ENCODE measurements at regions not wholly inside any gene's neighbourhood (a gene's known extent, or its start where the extent isn't known, plus 50 kb on each side); places are given as distances from the start of the nearest gene placed in this dataset.

GRCh38 chr7:47218378-47219176, 363.3 kb downstream of the TNS3 start:
- no peak overlapping the region for H2BK120ac ChIP-seq (replicated peaks; ENCODE audit: low read depth, low read length)
- H3K14ac ChIP-seq (ENCODE audit: insufficient read length): no peak overlapping the region
- DNase-seq (ENCODE audit: low read depth in 1 of 2, low spot score in 2 of 2): no peak
- H2AK5ac ChIP-seq (ENCODE audit: low read depth, low read length): no peak overlapping the region
- no peak overlapping the region for H3K56ac ChIP-seq (replicated peaks; ENCODE audit: insufficient read length, low read depth, low read length)
- no peak overlapping the region for H2AFZ ChIP-seq (ENCODE audit: low read length)
- POLR2A ChIA-PET (ENCODE audit: partially characterized antibody): no interaction called here
- no peak overlapping the region for H2BK20ac ChIP-seq (ENCODE audit: low read length)
- CTCF ChIA-PET (ENCODE audit: partially characterized antibody): interaction anchor here (0.7 to 1.4 kb wide), 6 partner anchors 16 to 1331 kb away, joined by 3 to 5 read pairs (median 4); no protein-coding TSS in a partner anchor
- H2BK12ac ChIP-seq (ENCODE audit: low read depth, low read length): no peak overlapping the region
- no peaks in the 10 kb centered on the region for H3K79me1 ChIP-seq (ENCODE audit: low read depth, low read length)
- no peak overlapping the region for H3K18ac ChIP-seq (ENCODE audit: extremely low read depth, low read length)
- no peaks in the 10 kb centered on the region for H3K36me3 ChIP-seq (ENCODE audit: control insufficient read depth in 2 of 4, insufficient read depth in 4 of 4, low read length in 3 of 4)
- H3K27ac ChIP-seq (ENCODE audit: low read depth, low read length): no peak overlapping the region
- no peak overlapping the region for H2BK5ac ChIP-seq (ENCODE audit: low read depth, low read length)
- no peak overlapping the region for H4K5ac ChIP-seq (ENCODE audit: insufficient read length, low read depth, low read length)
- H3K23me2 ChIP-seq (ENCODE audit: low read depth, low read length): no peaks in the 10 kb centered on the region
- H3K27me3 ChIP-seq (replicated peaks in 1 of 4; ENCODE audit: control insufficient read depth in 3 of 4, extremely low read depth in 1 of 4, insufficient read depth in 3 of 4, low read length in 3 of 4): no peaks in the 10 kb centered on the region
- no peak overlapping the region for H4K91ac ChIP-seq (replicated peaks; ENCODE audit: insufficient read length, low read length)
- no peaks in the 10 kb centered on the region for H3K79me2 ChIP-seq (ENCODE audit: control insufficient read depth in 1 of 2, insufficient read depth in 2 of 2, low read length in 2 of 2)
- H4K20me1 ChIP-seq (replicated peaks in 1 of 2; ENCODE audit: control insufficient read depth in 1 of 2, insufficient read depth in 2 of 2, low read length in 2 of 2): no peaks in the 10 kb centered on the region
- FAIRE-seq: no peak
- no peak overlapping the region for H3K4me3 ChIP-seq (ENCODE audit: extremely low read depth in 1 of 4, insufficient read depth in 2 of 4, low read depth in 3 of 4, low read length in 4 of 4)
- no peak overlapping the region for H4K8ac ChIP-seq (ENCODE audit: extremely low read depth, insufficient read depth, low read length)
- H3K9me3 ChIP-seq (ENCODE audit: insufficient read depth in 2 of 2, low read depth in 1 of 2, low read length in 1 of 2): no peaks in the 10 kb centered on the region
- no peak overlapping the region for H3K4ac ChIP-seq (replicated peaks; ENCODE audit: insufficient read length, low read depth, low read length)
- no peak overlapping the region for H3K23ac ChIP-seq (ENCODE audit: insufficient read length)
- H3K4me1 ChIP-seq (replicated peaks in 1 of 4; ENCODE audit: control insufficient read depth in 3 of 4, insufficient read depth in 4 of 4, low read length in 3 of 4): no peaks in the 10 kb centered on the region
- WGBS, 2 experiments (ENCODE audit: extremely low coverage in 1 of 2, insufficient coverage in 1 of 2, insufficient read length in 1 of 2, insufficient replicate concordance in 2 of 2, low coverage in 1 of 2, low lambda C conversion rate in 2 of 2, missing lambda C conversion rate in 1 of 2): 83% methylated on average over 8 of the region's 9 CpGs; no CpG with 5 or more reads in 1 of the 2 experiments
- no peak overlapping the region for H3K9ac ChIP-seq (replicated peaks in 1 of 4; ENCODE audit: extremely low read depth in 1 of 4, low read depth in 3 of 4, low read length in 3 of 4)
- H3K4me2 ChIP-seq (ENCODE audit: insufficient read depth in 1 of 2, low read depth in 2 of 2, low read length in 2 of 2): no peak overlapping the region
- no peak overlapping the region for H2BK15ac ChIP-seq (ENCODE audit: low read length)
- TF ChIP-seq TEAD4 (IDR thresholded peaks at IDR 0.05; ENCODE audit: low read depth, low read length): no peak
- TF ChIP-seq FOSL1 (IDR thresholded peaks at IDR 0.05; ENCODE audit: insufficient read depth, low read depth, low read length): no peak
- no peak for TF ChIP-seq NRF1 (IDR thresholded peaks at IDR 0.05; ENCODE audit: low read depth, low read length)
- no peak for TF ChIP-seq EP300 (IDR thresholded peaks at IDR 0.05; ENCODE audit: borderline replicate concordance in 1 of 2, low read depth in 2 of 2, low read length in 2 of 2)
- TF ChIP-seq TBP (IDR thresholded peaks at IDR 0.05; ENCODE audit: low read depth, low read length): no peak
- no peak for TF ChIP-seq RFX5 (IDR thresholded peaks at IDR 0.05; ENCODE audit: borderline replicate concordance, low read depth, low read length)
- TF ChIP-seq MAX (IDR thresholded peaks at IDR 0.05): no peak
- TF ChIP-seq JUND (IDR thresholded peaks at IDR 0.05; ENCODE audit: low read length): no peak
- no peak for TF ChIP-seq SIRT6 (IDR thresholded peaks at IDR 0.05; ENCODE audit: low read length)
- TF ChIP-seq GTF2F1 (IDR thresholded peaks at IDR 0.05; ENCODE audit: borderline replicate concordance, low read depth, low read length): no peak
- no peak for TF ChIP-seq CTBP2 (IDR thresholded peaks at IDR 0.05; ENCODE audit: borderline replicate concordance, insufficient read depth, insufficient read length, low read length)

All from H1 (cell line).